Type B pancreatic cell (in vitro differentiated cells): ENCODE measurements at regions not wholly inside any gene's neighbourhood (a gene's known extent, or its start where the extent isn't known, plus 50 kb on each side); places are given as distances from the start of the nearest gene placed in this dataset.

Experiments
- DNase-seq: peaks from one replicate; pipeline ENCODE4 v3.0.0; 2021; ENCODE audit warnings: mixed read lengths; ENCODE audit not compliant: unreplicated experiment; ENCODE audit errors: extremely low spot score
- H3K27ac Mint-ChIP-seq: 2 replicates; pipeline ENCODE4 v1.8.0; 2021; ENCODE audit warnings: mild to moderate bottlenecking, mixed read lengths
- H3K27me3 Mint-ChIP-seq: 2 replicates; pipeline ENCODE4 v1.8.0; 2021; ENCODE audit warnings: mixed read lengths
- H3K36me3 Mint-ChIP-seq: 2 replicates; pipeline ENCODE4 v1.8.0; 2021; ENCODE audit warnings: mixed read lengths
- H3K4me1 Mint-ChIP-seq: one replicate; pipeline ENCODE4 v1.8.0; 2021; ENCODE audit warnings: mixed read lengths; ENCODE audit not compliant: unreplicated experiment
- H3K4me3 Mint-ChIP-seq: 2 replicates; pipeline ENCODE4 v1.8.0; 2021; ENCODE audit warnings: mild to moderate bottlenecking, mixed read lengths
- H3K9me3 Mint-ChIP-seq: 2 replicates; pipeline ENCODE4 v1.8.0; 2021; ENCODE audit warnings: mixed read lengths
- TF ChIP-seq, protein P1 (sequence below): fragments of 200-600 bp; sonication (generic); conservative IDR thresholded peaks from 2 replicates; pipeline ENCODE4 v1.5.0; 2021; ENCODE audit warnings: antibody characterized with exemption, mild to moderate bottlenecking

DNA sequence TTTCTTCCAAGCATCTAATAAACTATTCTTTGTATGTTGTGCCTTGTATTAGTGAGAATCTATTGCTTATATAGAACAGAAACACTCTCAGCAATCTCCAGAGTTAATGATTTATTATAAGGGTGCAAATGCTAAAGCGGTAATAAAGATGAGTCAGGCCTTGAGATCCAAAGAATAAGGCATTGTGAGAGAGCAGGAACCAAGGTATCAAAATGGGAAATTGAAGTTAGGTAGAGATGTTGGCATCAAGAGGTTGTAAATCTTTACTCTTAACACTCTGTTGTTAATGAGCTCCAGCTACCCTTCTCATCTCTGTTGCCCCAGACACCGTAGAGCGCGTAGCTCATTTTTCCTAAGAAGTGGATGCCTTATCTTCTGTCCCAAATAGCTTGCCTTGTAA is 375.2 kb downstream of the ARL4A start:
- Mint-ChIP-seq H3K36me3 (no peaks in the 10 kb centered on the region), H3K27me3 (no peaks in the 10 kb centered on the region), H3K4me1 (no peaks in the 10 kb centered on the region), H3K27ac (no peak overlapping the region), H3K9me3 (peaks cover 4% of the 10 kb centered on the region), H3K4me3 (no peak overlapping the region)
- TF ChIP-seq, protein P1, sequence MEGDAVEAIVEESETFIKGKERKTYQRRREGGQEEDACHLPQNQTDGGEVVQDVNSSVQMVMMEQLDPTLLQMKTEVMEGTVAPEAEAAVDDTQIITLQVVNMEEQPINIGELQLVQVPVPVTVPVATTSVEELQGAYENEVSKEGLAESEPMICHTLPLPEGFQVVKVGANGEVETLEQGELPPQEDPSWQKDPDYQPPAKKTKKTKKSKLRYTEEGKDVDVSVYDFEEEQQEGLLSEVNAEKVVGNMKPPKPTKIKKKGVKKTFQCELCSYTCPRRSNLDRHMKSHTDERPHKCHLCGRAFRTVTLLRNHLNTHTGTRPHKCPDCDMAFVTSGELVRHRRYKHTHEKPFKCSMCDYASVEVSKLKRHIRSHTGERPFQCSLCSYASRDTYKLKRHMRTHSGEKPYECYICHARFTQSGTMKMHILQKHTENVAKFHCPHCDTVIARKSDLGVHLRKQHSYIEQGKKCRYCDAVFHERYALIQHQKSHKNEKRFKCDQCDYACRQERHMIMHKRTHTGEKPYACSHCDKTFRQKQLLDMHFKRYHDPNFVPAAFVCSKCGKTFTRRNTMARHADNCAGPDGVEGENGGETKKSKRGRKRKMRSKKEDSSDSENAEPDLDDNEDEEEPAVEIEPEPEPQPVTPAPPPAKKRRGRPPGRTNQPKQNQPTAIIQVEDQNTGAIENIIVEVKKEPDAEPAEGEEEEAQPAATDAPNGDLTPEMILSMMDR, result no peak
- DNase-seq, result no peak

DNA sequence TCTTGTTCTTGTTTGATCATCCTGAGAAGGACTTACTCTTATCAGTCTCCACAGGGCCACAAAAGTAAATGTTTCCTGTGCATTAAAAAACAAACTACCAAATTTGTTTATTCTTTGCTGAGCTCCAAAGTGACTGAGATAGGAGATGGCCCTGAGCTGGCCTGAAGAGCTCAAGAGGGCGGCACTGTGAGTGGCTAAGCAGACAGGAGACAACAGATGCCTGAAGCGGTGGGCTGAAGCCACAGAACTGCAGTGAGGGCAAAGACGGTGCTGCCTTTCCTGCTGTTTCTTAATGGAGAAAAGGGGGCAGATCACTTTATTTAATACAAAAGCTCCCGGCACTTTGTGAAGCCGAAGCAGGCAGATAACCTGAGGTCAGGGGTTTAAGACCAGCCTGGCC is 379.6 kb downstream of the ARL4A start:
- Mint-ChIP-seq H3K4me3 (no peak overlapping the region), H3K27me3 (no peaks in the 10 kb centered on the region), H3K9me3 (peaks cover 4% of the 10 kb centered on the region), H3K4me1 (no peaks in the 10 kb centered on the region), H3K36me3 (no peaks in the 10 kb centered on the region), H3K27ac (no peak overlapping the region)
- DNase-seq, result no peak
- TF ChIP-seq, protein P1, result no peak

- Mint-ChIP-seq H3K36me3 (no peaks in the 10 kb centered on the region), H3K9me3 (peaks cover 4% of the 10 kb centered on the region), H3K4me1 (no peaks in the 10 kb centered on the region), H3K27me3 (no peaks in the 10 kb centered on the region), H3K4me3 (no peak overlapping the region), H3K27ac (no peak overlapping the region)
- TF ChIP-seq, protein P1, result no peak
- DNase-seq, result no peak
Observed at GRCh38 chr7:13068032-13068431, 380.6 kb downstream of the ARL4A start.

GRCh38 chr7:13069841-13070240 is 382.4 kb downstream of the ARL4A start:
- Mint-ChIP-seq H3K36me3 (no peaks in the 10 kb centered on the region), H3K4me3 (no peak overlapping the region), H3K27ac (no peak overlapping the region), H3K9me3 (no peaks in the 10 kb centered on the region), H3K4me1 (no peaks in the 10 kb centered on the region), H3K27me3 (no peaks in the 10 kb centered on the region)
- TF ChIP-seq, protein P1, result no peak
- no peak for DNase-seq

DNA sequence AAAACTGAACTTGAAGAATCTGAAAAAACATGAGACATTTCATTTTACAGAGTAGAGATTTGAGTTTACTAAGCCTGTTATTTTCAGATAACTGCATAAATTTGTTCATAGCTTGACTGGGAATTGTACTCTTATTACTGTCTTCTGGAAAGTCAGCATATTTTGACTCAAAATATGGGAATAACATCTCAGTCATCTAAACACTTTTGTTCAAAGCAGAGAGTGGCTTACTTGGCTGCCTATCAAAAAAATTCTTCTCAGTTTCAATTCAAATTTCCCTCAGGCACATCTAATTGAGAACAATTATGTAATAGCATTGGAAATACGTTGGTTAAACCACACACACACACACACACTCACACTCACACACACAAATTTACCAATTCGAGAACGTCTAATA is 384.6 kb downstream of the ARL4A start:
- no peaks in the 10 kb centered on the region for H3K27me3 Mint-ChIP-seq
- H3K4me3 Mint-ChIP-seq, result no peak overlapping the region

More for the DNA sequence above, 384.6 kb downstream of the ARL4A start:
- no peaks in the 10 kb centered on the region for H3K4me1 Mint-ChIP-seq
- TF ChIP-seq, protein P1, result no peak
- H3K9me3 Mint-ChIP-seq, result no peaks in the 10 kb centered on the region
- no peaks in the 10 kb centered on the region for H3K36me3 Mint-ChIP-seq
- DNase-seq, result no peak
- no peak overlapping the region for H3K27ac Mint-ChIP-seq
